WTC11 (cell line): ENCODE measurements at regions not wholly inside any gene's neighbourhood (a gene's known extent, or its start where the extent isn't known, plus 50 kb on each side); places are given as distances from the start of the nearest gene placed in this dataset.
"Not testable (repeated sequence)": the region's sequence is repeated elsewhere in the genome, so short reads cannot be mapped to it uniquely, and the experiment has no call there.

Experiments used
- CBFB ChIP-seq: sonication (generic); formaldehyde crosslinking; IDR thresholded peaks from 2 replicates; pipeline ENCODE4 v1.8.1; 2022; ENCODE audit warnings: mild to moderate bottlenecking, low read depth, missing genetic modification reagents
- EMX1 ChIP-seq: fragments of 250-450 bp; sonication (Bioruptor Pico); IDR thresholded peaks from 2 replicates; pipeline ENCODE4 v1.8.0; 2021; ENCODE audit warnings: mild to moderate bottlenecking
- ETV6 ChIP-seq: sonication (generic); formaldehyde crosslinking; IDR thresholded peaks from 2 replicates; pipeline ENCODE4 v1.8.1; 2022; ENCODE audit warnings: mild to moderate bottlenecking, missing genetic modification reagents
- JUN ChIP-seq: sonication (generic); formaldehyde crosslinking; IDR thresholded peaks from 2 replicates; pipeline ENCODE4 v1.8.0; 2023; ENCODE audit warnings: mild to moderate bottlenecking, missing genetic modification reagents
- KAT7 ChIP-seq: sonication (generic); formaldehyde crosslinking; IDR thresholded peaks from 2 replicates; pipeline ENCODE4 v1.8.1; 2023; ENCODE audit warnings: missing genetic modification reagents, mild to moderate bottlenecking, borderline replicate concordance
- MAX ChIP-seq: sonication (generic); formaldehyde crosslinking; IDR thresholded peaks from 2 replicates; pipeline ENCODE4 v1.8.0; 2022; ENCODE audit warnings: mild to moderate bottlenecking, missing genetic modification reagents
- NR3C1 ChIP-seq: sonication (generic); formaldehyde crosslinking; conservative IDR thresholded peaks from 2 replicates; pipeline ENCODE4 v1.8.1; 2023; ENCODE audit warnings: low read depth, mild to moderate bottlenecking, missing genetic modification reagents
- SP1 ChIP-seq: sonication (generic); formaldehyde crosslinking; conservative IDR thresholded peaks from 2 replicates; pipeline ENCODE4 v1.8.1; 2022; ENCODE audit warnings: missing genetic modification reagents
- ZNF219 ChIP-seq: sonication (generic); formaldehyde crosslinking; IDR thresholded peaks from 2 replicates; pipeline ENCODE4 v1.8.0; 2023; ENCODE audit warnings: missing genetic modification reagents, mild to moderate bottlenecking, borderline replicate concordance
- TF ChIP-seq, protein P1 (sequence below): fragments of 200-600 bp; IDR thresholded peaks from 2 replicates; pipeline ENCODE4 v1.8.0; 2022; ENCODE audit warnings: antibody characterized with exemption
- TF ChIP-seq, protein P2 (sequence below): sonication (generic); formaldehyde crosslinking; conservative IDR thresholded peaks from 2 replicates; pipeline ENCODE4 v1.8.1; 2022; ENCODE audit warnings: mild to moderate bottlenecking, missing genetic modification reagents
- TF ChIP-seq, protein P3 (sequence below): sonication (generic); formaldehyde crosslinking; IDR thresholded peaks from 2 replicates; pipeline ENCODE4 v1.8.1; 2023; ENCODE audit warnings: mild to moderate bottlenecking, missing genetic modification reagents, moderate library complexity

DNA sequence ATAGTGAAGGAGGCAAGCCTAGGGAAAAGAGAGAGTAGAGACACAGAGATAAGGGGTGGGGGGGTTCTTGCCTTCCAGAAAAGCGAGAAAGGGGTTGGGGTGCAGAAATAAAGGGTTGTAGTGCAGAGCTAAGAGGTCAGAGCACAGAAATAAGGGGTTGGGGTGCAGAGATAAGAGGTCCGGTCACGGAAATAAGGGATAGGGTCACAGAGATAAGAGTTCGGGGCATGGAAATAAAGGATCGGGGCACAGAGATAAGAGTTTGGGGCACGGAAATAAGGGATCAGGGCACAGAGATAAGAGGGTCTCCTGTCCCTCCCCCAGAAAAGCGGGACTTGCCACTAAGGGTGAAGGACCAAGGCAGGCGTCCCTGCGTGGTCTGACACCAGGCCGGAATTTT lies 222.0 kb downstream of the OTOP1 start:
- not testable (repeated sequence) for TF ChIP-seq ETV6; KAT7 (CRISPR knock-in tag); ZNF219 (CRISPR knock-in tag); EMX1 (CRISPR knock-in tag); CBFB (CRISPR knock-in tag); SP1 (CRISPR knock-in tag); JUN (CRISPR knock-in tag); MAX; NR3C1 (CRISPR knock-in tag)
- TF ChIP-seq, protein P1, sequence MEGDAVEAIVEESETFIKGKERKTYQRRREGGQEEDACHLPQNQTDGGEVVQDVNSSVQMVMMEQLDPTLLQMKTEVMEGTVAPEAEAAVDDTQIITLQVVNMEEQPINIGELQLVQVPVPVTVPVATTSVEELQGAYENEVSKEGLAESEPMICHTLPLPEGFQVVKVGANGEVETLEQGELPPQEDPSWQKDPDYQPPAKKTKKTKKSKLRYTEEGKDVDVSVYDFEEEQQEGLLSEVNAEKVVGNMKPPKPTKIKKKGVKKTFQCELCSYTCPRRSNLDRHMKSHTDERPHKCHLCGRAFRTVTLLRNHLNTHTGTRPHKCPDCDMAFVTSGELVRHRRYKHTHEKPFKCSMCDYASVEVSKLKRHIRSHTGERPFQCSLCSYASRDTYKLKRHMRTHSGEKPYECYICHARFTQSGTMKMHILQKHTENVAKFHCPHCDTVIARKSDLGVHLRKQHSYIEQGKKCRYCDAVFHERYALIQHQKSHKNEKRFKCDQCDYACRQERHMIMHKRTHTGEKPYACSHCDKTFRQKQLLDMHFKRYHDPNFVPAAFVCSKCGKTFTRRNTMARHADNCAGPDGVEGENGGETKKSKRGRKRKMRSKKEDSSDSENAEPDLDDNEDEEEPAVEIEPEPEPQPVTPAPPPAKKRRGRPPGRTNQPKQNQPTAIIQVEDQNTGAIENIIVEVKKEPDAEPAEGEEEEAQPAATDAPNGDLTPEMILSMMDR = not testable (repeated sequence)
- TF ChIP-seq, protein P2, sequence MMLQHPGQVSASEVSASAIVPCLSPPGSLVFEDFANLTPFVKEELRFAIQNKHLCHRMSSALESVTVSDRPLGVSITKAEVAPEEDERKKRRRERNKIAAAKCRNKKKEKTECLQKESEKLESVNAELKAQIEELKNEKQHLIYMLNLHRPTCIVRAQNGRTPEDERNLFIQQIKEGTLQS (CRISPR knock-in tag) = not testable (repeated sequence)
- TF ChIP-seq, protein P3, sequence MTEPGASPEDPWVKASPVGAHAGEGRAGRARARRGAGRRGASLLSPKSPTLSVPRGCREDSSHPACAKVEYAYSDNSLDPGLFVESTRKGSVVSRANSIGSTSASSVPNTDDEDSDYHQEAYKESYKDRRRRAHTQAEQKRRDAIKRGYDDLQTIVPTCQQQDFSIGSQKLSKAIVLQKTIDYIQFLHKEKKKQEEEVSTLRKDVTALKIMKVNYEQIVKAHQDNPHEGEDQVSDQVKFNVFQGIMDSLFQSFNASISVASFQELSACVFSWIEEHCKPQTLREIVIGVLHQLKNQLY = not testable (repeated sequence)
